ENCODE measurements at regions not wholly inside any gene's neighbourhood (a gene's known extent, or its start where the extent isn't known, plus 50 kb on each side); places are given as distances from the start of the nearest gene placed in this dataset.

DNA sequence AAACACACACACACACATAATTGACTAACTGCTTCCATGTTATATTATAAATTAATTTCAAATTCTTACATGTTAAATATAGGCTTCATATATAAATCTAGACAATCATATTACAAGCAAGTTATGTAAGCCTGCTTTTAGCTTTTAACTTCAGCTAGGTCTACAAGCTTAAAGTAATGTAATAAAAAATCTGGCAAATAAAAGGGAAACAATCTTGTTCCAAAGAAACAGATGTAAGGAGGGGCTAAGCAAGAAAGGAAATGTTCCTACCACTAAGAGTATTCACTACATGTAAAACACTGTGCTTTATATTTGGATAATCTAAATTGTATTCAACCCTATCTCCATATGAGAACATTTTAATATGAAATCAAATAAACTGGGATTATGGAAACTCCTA lies 110.4 kb downstream of the SLC6A15 start:
- TF ChIP-seq, protein P1, sequence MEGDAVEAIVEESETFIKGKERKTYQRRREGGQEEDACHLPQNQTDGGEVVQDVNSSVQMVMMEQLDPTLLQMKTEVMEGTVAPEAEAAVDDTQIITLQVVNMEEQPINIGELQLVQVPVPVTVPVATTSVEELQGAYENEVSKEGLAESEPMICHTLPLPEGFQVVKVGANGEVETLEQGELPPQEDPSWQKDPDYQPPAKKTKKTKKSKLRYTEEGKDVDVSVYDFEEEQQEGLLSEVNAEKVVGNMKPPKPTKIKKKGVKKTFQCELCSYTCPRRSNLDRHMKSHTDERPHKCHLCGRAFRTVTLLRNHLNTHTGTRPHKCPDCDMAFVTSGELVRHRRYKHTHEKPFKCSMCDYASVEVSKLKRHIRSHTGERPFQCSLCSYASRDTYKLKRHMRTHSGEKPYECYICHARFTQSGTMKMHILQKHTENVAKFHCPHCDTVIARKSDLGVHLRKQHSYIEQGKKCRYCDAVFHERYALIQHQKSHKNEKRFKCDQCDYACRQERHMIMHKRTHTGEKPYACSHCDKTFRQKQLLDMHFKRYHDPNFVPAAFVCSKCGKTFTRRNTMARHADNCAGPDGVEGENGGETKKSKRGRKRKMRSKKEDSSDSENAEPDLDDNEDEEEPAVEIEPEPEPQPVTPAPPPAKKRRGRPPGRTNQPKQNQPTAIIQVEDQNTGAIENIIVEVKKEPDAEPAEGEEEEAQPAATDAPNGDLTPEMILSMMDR (IDR thresholded peaks at IDR 0.05; ENCODE audit: insufficient read depth, low read depth, low read length) = no peak
- TF ChIP-seq EZH2 (IDR thresholded peaks at IDR 0.05; ENCODE audit: insufficient read depth, low read length) = no peak

Data from astrocyte (in vitro differentiated cells and primary cell).